HuH-7 (cell line): ENCODE measurements at regions not wholly inside any gene's neighbourhood (a gene's known extent, or its start where the extent isn't known, plus 50 kb on each side); places are given as distances from the start of the nearest gene placed in this dataset.

Experiments
- DNase-seq: peaks from one replicate; pipeline ENCODE4 v3.0.0; 2011; ENCODE audit warnings: low spot score

DNA sequence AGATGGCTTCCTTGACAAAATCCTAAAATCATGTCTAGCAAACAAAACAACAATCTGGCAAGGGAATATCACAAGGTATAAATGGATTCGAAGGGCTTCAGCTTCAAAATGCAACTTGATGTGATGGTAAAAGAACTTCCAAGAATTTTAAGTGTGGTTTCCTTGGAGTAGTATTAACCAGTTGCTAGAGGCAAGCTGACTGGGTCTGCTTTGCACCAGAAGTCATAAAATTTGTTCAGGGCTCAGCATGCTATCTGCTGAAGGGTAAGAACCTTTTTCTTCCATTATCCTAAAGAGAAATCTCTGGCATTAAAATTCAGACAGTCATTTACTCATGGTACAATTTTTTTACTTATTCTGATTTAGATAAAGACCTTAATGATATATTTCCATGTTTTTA lies 516.7 kb downstream of the TXNL1 start:
- DNase-seq: no peak

DNA sequence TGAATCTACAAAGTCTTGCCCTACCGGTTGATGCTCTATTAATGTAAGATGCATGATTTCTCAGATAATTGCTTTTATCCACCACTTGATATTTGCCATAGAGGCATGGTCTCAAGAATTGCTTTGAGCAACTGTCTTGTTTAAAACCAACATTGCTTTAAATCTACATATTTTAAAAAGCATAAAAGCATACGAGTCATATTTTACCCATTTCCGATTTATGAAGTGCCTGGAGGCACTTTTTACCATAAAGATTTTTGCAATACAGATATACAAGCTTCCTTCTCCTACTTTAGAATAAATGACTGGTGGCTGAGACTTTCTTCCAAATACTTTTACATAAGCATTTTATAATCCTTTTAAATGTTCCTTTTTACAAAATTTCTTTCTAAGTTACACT lies 517.6 kb downstream of the TXNL1 start:
- DNase-seq: no peak

DNA sequence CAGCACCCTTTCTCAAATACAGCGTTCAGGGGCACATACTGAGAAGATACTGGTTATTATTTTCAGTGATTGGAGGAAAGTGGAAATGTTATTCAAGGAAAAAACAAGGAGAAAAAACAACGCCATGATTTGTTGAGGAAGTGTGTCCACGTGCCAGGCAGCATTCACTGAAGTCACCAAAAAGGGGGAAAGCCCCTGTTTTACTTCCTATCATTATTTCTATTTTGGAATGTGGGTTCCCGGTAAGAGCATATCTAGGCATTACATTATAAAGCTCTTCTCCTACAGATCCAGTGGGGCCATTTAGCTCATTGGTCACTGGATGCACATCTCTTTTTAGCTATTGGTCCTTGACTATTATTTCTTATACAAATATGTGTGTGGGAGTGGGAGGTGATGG lies 518.7 kb downstream of the TXNL1 start:
- no peak for DNase-seq

DNA sequence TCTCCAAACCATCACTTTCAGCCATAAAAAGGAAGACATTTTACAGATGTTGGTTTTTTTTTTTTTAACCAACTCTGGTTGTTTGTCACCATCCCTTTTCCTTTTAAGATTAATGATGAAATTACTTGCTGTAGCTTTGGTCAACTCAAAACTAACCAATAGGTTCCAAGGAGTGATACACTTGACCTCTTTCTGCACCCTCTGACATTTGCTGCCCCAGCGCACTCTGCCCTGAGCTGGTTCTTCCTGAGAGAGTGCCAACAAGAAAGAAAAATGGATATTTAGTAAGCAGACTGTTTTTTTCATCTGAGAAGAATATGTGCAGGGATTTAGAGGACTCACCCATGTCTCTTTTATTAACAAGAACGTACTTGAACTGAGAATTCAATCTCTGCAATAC lies 520.0 kb downstream of the TXNL1 start:
- DNase-seq: no peak

DNA sequence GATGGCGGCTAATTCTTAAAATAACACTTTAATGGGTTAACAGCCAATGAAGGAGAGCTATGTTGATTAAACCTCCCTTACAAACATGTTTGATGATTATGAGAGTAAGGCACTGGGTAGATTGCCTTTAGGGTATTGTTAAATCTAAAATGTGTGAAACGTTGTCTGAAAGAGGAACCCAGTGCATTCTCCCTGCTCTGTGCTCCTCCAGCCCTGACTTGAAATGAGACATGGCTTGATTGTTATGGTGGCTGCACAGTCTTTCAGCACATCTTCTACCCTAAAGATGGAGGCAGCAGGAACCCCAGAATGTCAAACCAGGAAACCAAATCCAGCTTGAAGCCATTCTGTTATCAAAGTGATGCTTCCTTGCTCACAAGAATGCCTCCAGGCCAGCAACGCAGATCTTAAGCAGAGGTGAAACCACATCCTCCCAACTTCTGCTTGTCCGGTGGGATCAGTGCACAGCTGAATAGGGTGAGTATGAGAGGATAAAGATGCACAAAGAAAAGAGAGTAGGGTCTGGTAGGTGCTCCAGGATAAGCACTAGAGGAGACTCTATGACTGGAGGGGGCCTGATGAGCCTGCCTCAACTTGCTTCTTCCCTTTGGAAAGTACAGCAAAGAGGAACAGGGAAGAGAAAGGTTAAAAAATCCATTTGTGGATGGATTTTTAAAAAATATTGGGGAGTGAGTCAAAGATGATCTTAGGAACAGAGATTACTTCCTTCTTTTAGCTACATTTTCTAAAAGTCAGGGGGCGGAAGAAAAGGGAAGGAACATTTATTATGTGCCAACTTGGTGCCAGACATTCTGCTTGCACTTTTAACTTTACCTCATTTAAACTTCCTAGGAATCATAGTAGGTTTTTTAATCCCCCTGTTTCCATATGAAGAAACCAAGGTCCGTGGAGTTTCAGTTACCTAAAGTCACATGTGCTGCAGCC lies 523.0 kb downstream of the TXNL1 start:
- no peak for DNase-seq

DNA sequence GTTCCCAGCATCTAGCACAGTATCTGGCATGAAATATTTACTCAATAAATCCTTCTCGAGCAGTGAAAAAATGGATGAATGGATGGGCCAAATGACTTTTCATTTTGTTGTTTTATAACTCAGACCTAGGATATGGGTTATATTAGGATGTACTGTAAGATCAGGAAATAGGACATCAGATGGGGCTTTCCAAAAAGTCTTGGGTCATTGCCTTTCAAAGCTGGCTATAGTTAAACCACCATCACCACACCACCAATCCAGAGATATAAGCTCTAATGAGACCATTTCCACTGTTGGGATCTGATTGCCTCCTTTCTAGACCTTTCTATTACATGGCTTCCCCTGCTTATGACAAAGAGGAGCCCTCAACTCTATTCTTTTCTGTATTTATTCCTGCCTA lies 525.0 kb upstream of the TCF4 start:
- DNase-seq: no peak

DNA sequence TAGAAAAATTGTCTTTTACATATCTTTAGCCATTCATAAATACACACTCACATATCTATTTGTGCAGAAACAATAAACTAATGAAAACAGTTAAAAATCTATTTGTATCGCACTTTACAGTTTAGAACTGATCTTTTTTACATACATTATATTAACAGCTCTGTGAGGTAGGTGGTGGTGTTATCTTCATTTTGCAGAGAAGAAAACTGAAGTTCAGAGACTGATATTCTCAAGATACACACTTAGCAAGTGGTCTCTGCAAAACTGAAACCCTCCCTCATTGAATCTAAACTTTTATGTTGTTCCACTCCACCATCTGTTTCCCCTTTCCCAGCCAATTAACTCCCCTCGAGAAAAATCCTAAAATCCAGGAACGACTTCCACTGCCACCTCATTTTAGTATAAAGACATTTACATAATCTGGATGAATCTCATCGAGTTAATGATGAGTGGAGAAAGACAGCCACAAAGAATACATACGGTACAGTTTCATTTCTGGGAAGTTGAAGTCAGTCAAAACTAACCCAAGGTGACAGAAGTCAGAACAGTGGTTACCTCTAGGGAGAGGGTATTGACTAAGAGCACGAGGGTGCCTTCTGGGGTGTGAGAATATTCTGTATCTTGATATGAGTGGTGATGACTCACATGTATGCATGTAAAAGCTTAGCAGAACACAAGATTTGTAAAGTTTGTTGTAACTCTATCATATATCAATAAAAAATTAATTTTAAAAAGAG lies 524.2 kb upstream of the TCF4 start:
- no peak for DNase-seq

DNA sequence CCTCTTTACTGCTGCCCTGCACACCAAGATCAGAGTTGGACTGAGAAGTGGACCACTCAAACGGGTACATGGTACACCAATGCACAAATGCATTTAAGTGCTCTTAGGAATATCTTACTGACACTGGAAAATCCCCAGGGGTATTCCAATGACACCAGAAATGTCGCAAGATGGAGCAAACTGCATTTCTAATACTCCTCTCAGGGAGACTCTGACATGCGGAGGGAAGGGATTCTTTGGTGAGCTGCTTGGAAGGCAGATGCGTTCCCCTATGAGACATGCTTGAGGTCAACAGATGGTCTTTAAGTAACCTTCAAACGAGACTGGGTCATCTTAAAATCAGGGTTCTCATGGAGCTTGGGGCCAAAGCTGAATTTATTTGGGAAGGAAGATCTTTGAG lies 521.8 kb upstream of the TCF4 start:
- DNase-seq: no peak

DNA sequence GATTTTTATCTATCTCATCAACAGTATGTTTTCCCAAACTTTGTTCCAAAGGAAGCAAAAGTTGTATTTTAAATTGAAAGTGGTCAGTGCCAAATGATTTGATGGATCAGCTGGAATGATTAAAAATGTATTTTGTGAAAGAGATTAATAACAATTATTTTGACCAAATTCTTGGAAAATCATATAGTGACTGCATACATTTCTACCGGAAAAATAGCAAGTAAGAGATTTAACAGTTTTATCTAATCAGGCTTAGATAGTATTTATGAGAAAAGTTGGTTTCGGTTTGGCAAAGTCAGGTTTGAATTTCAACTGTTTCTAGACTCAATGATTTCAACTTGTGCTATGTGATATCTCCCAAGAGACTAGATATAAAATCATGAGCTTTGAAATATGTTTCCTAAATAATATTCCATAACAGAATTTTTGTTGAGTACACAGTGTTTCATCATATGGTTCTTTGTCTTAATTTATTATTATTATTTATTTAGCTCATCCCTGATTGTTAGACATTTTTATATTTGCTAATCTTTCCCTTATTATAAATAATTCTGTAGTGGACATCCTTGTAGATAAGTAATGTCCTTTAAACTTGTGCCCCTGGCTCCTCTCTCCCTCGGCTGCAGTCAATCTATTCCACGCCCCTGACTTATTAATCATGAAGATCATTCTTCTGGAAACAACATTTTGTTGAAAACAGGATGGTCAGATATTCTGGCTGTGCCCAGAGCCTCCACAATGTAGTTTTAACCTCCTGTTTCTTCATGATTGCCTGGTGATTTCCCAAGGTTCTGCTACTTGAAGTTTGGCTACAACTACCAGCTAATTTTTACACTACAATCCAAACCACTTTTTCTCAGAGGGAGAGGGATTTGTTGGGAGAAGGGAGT lies 520.7 kb upstream of the TCF4 start:
- no peak for DNase-seq

DNA sequence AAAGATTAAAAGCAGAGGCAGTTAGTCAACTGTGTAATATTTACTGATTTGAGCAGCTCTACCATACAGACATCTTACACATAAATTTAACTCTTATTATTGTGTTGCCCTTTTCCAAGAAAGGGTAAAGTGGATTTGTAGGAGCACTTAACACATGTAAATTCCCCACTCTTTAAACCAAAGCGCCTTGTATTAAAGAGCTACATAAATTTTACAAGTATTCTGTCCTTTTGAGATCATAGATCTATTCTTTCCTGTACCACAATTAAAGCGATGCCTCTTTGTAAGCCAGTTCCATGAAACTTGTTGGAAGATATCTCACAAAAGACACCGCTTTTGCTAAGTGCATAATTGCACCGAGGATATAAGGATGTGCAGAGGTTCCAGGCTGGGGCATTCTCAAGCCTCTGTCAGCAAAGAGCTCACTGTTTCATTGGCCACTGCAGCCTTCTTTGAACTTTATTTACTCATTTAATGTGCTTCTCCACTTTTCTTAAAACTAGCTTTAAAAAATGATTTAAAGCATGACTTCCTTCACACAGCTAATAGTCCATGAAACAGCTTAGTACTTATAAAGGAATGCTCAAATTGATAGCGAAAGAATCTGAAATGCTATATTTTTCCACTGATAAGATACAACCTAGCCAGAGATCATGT lies 520.0 kb upstream of the TCF4 start:
- no peak for DNase-seq

DNA sequence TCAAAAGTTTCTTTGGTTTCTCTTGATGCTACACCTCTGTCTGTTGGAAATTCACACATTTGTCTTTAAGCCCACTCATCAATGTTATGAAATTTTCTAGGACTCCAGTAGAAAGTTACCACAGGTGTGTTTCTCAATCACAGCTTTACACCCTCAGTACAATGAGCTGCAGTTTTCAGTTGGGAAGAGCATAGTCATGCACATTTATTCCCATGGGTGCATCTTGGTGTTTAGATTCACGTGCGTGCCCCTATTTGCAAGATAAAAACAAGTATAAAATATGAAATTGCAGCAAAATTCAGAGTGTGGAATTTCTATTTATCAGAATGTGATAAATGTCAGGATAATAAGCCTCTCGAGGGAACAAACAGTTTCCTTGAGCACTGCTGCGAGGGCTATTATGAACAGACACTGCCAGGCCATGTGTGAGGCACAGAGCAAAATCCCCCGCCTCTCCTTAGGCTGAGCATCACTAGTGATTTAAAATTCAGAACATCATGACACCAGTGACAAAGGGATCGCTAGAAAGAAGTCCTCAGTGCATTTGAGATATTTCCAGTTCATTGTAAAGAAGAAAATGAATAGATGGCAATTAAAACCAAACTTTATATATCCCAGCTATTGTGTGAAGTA lies 512.2 kb upstream of the TCF4 start:
- DNase-seq: no peak

DNA sequence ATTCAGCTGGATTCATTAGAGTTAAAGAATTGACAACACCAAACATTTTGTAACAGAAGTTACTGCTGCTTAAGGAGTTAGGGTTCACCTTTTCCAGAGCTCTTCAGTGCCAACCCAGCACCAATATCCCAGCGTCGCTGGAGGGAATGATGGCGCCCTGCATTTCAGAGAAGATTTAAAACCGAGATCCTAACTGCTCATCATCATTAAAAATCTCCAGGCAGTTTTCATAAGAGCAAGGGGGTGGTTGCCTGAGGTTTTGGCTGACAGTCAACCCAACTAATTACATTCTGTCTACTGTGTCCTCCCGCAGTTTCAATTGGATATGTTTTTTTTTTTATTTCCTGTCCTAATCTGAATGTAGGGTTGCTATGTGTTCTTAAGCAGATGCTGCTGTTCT lies 509.6 kb upstream of the TCF4 start:
- no peak for DNase-seq

DNA sequence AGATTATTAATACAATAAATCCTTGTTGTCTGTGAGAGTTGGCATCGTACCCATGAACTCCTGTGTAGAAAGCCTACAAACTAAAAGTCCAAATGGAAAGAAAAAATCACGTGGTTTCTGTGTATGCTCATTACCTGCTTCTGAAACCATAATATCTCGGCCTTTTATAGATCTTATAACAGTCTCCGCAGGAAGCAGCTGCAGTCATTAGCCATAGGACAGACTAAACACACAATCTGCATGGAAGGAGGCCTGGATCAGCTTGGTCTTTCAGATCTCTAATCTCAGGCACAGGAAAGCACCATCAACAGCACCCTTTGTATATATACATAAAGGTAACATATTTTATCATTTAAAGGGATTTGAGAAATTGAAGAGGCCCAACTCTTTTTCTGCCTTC lies 508.9 kb upstream of the TCF4 start:
- DNase-seq: no peak

DNA sequence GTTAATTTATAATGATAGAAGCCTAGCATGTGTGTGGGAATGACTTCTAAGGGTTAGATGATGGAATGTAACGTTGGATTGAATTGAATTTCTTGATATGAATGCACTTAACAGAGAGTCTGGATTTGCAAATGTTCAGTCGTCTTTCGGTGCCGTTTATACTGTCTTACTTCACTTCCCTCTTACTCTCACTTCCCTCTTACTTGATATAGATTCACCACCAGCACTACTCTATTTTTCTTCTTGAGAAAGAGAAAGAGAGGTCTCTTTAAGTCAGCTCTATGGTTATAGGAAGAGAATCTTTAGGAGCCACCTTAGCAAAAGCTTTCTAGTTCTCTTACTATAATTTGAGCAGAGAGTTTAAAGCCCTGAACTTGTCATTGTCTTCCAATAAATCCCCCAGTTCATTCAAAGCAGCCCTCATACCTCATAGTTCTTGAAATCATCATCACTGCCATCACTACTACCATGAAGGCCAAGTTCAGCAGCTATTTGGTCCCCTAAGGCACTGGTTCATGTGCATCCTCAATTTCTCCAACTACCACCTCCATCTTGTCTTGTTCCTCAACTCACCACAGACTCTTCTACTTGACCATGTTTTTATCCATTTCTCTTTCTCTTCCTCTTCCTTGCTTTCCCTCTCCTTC lies 501.7 kb upstream of the TCF4 start:
- no peak for DNase-seq

DNA sequence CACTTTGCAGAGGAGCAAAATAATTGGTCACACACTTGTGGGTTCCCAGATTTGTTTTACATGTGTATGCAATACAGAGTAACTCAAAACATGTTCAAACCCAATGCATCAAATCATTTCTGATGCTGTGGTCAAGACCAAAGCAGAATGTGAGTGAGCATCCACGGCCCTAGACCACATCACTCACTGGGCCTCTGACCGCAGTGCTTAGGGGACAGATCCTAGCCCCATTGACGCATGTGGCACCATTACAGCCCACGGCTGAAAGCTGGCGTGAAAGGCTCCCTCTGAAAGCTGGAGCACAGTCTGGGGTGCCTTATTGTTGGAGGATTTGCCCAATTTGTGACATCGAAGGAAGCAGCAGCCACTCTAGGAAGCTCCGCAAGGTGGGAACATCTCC lies 498.8 kb upstream of the TCF4 start:
- DNase-seq: no peak

DNA sequence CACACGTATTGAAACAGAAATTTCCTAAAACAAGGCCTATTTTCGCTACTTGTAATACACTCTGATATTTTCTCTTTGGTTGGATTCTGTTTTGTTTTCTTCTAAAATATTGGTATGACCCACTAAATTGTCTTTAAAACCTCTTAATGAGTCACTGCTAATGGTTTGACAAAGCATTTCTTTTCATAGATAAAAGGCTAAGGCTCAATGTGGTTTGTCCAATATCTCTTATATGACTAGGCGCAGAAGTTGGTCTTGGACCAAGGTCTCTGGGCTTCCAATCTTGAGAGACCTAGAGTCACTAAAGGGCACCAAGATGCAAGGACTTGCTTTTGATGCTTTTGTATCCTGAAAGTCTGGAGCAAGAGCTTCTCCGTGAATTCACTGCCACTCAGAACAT lies 498.2 kb upstream of the TCF4 start:
- DNase-seq: no peak

DNA sequence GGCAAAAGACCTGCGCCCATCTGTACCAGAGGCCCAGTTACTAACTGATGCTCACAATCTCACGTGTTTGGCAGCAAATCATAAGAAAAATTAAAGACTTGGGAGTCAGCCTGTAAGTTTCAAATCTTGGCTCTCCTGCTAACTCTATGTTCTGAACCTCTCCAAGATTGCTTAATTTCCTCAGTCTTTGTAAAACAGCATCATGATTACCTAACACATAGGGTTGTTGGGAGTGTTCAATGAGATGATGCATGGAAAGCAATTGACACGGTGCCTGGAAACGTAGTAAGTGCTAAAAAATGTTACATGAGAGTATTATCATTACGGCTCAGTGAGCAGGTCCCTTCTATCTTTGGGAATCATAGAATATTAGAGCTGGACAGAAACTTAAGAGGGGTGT lies 497.6 kb upstream of the TCF4 start:
- no peak for DNase-seq

DNA sequence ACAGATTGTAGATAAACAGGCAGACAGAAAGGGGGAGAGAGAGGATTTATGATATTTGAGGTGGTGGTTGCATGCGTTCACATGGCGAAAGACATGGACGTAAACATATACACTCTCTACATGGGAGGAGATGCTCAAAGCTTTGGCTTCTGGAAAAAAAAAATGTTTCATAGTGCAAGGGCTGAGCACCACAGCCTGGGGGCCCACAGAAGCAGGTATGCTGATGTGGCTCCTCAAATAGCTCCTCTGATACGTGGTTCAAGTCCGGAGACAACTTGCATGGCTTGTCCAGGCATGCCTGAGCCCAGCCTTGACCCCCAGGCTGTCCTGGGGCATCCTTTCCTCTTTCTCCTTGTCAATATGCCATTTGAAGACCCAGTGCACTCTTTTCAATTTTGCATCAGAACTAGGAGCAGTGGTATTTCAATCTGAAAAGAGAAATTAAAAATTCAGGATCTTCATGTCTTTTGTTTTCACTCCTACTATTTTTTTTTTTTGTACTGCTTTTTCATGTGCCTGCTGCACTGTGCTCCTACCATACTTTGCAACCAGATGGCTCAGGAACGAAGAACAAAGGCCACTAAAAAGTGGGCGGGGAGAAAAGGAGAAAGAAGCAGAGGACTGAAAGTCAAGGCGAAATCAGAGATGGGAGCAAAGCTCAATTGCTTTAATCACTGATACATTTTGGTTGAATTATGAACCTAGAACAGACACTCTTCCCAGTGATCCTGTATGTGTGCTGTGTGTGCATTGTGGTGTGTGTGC lies 495.7 kb upstream of the TCF4 start:
- DNase-seq: no peak

DNA sequence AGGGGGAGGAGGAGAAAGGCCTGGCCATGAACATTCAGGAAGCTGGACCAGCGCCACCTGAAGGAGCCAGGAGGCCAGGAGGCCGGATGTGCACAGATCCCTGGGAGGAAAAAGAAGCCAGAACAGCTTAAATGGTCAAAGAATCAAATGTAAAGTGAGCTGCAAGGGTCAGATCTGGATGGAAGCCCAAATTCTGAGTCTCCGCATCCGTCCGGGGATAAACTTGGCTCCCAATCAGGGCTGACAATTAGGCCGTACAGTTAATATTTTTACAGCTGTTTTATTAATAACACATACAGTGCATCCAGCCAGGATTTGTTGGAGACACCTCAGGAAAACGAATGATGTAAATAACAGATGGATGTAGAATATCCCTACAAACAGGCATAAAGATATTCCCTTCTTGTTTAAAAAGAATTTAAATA lies 495.1 kb upstream of the TCF4 start:
- DNase-seq: no peak

DNA sequence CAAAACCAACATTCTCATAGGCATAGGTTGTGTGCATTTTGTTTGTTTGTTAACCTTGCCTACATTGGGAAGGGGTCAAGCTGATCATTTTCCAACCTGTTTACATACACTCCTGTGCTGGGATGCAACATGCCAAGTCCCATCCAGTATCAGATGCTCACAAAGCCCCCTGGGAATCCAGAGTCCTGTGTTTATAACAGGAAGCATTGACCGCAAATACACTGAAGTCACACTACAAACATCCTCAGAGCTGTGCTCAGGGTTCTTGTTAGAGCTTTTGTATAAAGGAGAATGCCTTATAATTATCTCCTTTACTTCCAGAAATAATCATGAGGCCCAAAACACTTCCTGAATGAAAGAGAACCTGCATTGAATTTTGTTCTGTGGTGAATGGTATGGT lies 488.7 kb upstream of the TCF4 start:
- no peak for DNase-seq
